Psoas muscle (tissue), 7 donors: ENCODE measurements at regions not wholly inside any gene's neighbourhood (a gene's known extent, or its start where the extent isn't known, plus 50 kb on each side); places are given as distances from the start of the nearest gene placed in this dataset.

Source experiments
- ATAC-seq, 4 donors: fragments of 200-7000 bp; cut with Tn5 transposase; one replicate each; pipeline ENCODE4 v1.9.1; 2020; ENCODE audit warnings: moderate library complexity in 3 of 4, mild to moderate bottlenecking in 2 of 4
- DNase-seq, 2 donors: peaks; one replicate each; pipeline ENCODE4 v3.0.0-alpha.2; 2020
- H3K27ac ChIP-seq: fragments of 200-600 bp; one replicate; pipeline ENCODE4 v1.8.0; 2022
- H3K27me3 ChIP-seq, 3 donors: fragments of 200-600 bp in 1 of 3; one replicate each; pipeline versions ENCODE4 v1.6.1 to v1.8.0; 2013 to 2022; ENCODE audit warnings: low read length in 2 of 3, mild to moderate bottlenecking in 2 of 3, moderate library complexity in 1 of 3; ENCODE audit not compliant: insufficient read depth in 3 of 3
- H3K36me3 ChIP-seq, 2 donors: fragments of 200-600 bp in 1 of 2; one replicate each; pipeline versions ENCODE4 v1.6.1 to v1.8.0; 2013 to 2022; ENCODE audit warnings: low read depth in 1 of 2, mild to moderate bottlenecking in 1 of 2, moderate library complexity in 1 of 2; ENCODE audit not compliant: insufficient read depth in 1 of 2
- H3K4me1 ChIP-seq: fragments of 200-600 bp; one replicate; pipeline ENCODE4 v1.8.0; 2022
- H3K4me3 ChIP-seq: fragments of 200-600 bp; one replicate; pipeline ENCODE4 v1.8.0; 2022; ENCODE audit warnings: mild to moderate bottlenecking
- H3K9me3 ChIP-seq: fragments of 200-600 bp; one replicate; pipeline ENCODE4 v1.8.0; 2022
- CTCF ChIP-seq: fragments of 200-600 bp; IDR thresholded peaks from one replicate; pipeline ENCODE4 v1.8.0; 2022; ENCODE audit warnings: antibody characterized with exemption
- WGBS, 3 donors: extraction: QIAGEN DNeasy Blood & Tissue Kit; methylation state at CpG; one replicate each; pipeline versions ENCODE4 v1.1.6 to v1.1.7; 2013; 5-methylcytosine and 5-hydroxymethylcytosine counted together
- intact Hi-C, 2 donors: fragments of 100-400 bp; cut with DNase I; formaldehyde crosslinking; loops; one replicate each; pipeline versions ENCODE4 v1.11.0 to v1.14.2; 2022
- donor health status: healthy with polysubstance abuse.
- donor health status: DM: no; HTN: no; CAD: no; lungs with moderate emphysema.
- donor health status: Bipolar disorder and iron deficiency.
- donor health status: healthy.
- donor health status: DM: yes; HTN: yes; CAD: no.
- donor health status: DM: no; HTN: no; CAD: no.
- donor health status: DM: yes; HTN: yes; CAD: no.

GRCh38 chr13:109436841-109437240 lies 349.5 kb downstream of the IRS2 start:
- H3K27ac ChIP-seq: no peak overlapping the region
- H3K36me3 ChIP-seq: no peaks in the 10 kb centered on the region
- no peaks in the 10 kb centered on the region for H3K9me3 ChIP-seq
- H3K4me1 ChIP-seq: no peaks in the 10 kb centered on the region
- DNase-seq (no peak), ATAC-seq (no peak)
- intact Hi-C loops: no loop called here
- no peak overlapping the region for H3K4me3 ChIP-seq
- H3K27me3 ChIP-seq: peaks cover 0 to 2% (median 0%) of the 10 kb centered on the region in 3 donors
- WGBS, 3 donors: 78 to 91% (median 82%) methylated on average over 2 of the region's 2 CpGs
- no peak for TF ChIP-seq CTCF

- no peak for TF ChIP-seq CTCF
- 77 to 81% (median 79%) methylated on average over 7 of the region's 7 CpGs for WGBS, 3 donors
- H3K27me3 ChIP-seq: peaks cover 0 to 2% (median 0%) of the 10 kb centered on the region in 3 donors
- no peak overlapping the region for H3K4me3 ChIP-seq
- DNase-seq (no peak), ATAC-seq (no peak)
- H3K27ac ChIP-seq: no peak overlapping the region
- no peaks in the 10 kb centered on the region for H3K36me3 ChIP-seq
- intact Hi-C loops: no loop called here
- no peaks in the 10 kb centered on the region for H3K9me3 ChIP-seq
- no peaks in the 10 kb centered on the region for H3K4me1 ChIP-seq
These were observed 350.2 kb downstream of the IRS2 start for GRCh38 chr13:109436055-109436622.

GRCh38 chr13:109431217-109431616 lies 355.2 kb downstream of the IRS2 start:
- Histone ChIP-seq H3K27ac (no peak overlapping the region), H3K27me3 (peaks cover 0 to 3% (median 2%) of the 10 kb centered on the region in 3 donors), H3K9me3 (no peaks in the 10 kb centered on the region), H3K36me3 (no peaks in the 10 kb centered on the region), H3K4me1 (no peaks in the 10 kb centered on the region), H3K4me3 (no peak overlapping the region)
- intact Hi-C loops: no loop called here
- ATAC-seq: no peak
- no peak for TF ChIP-seq CTCF
- 43 to 66% (median 48%) methylated on average over 2 of the region's 2 CpGs for WGBS, 3 donors
- DNase-seq: no peak

- Histone ChIP-seq H3K27me3 (peaks cover 0 to 3% (median 2%) of the 10 kb centered on the region in 3 donors), H3K9me3 (no peaks in the 10 kb centered on the region), H3K36me3 (no peaks in the 10 kb centered on the region), H3K4me1 (no peaks in the 10 kb centered on the region), H3K4me3 (no peak overlapping the region), H3K27ac (no peak overlapping the region)
- no peak for TF ChIP-seq CTCF
- ATAC-seq: no peak
- WGBS, 3 donors: 71 to 79% (median 75%) methylated on average over 3 of the region's 3 CpGs
- DNase-seq: no peak
- intact Hi-C loops: no loop called here
These were observed 358.2 kb downstream of the IRS2 start for GRCh38 chr13:109428146-109428545.

- H3K9me3 ChIP-seq: no peaks in the 10 kb centered on the region
- TF ChIP-seq CTCF: no peak
- no peaks in the 10 kb centered on the region for H3K4me1 ChIP-seq
- H3K36me3 ChIP-seq: no peaks in the 10 kb centered on the region
- H3K4me3 ChIP-seq: no peak overlapping the region
- no peak overlapping the region for H3K27ac ChIP-seq
- WGBS, 3 donors: 82 to 88% (median 82%) methylated on average over 3 of the region's 3 CpGs
- intact Hi-C loops: no loop called here
- DNase-seq (no peak), ATAC-seq (no peak)
- H3K27me3 ChIP-seq: peaks cover 0 to 3% (median under 1%) of the 10 kb centered on the region in 3 donors
These were observed 358.7 kb downstream of the IRS2 start for GRCh38 chr13:109427695-109428094.
